B cell (primary cell): ENCODE measurements at regions not wholly inside any gene's neighbourhood (a gene's known extent, or its start where the extent isn't known, plus 50 kb on each side); places are given as distances from the start of the nearest gene placed in this dataset.

Source experiments
- ATAC-seq: fragments of 200-7000 bp; cut with Tn5 transposase; one replicate; pipeline ENCODE4 v1.10.0; 2021; ENCODE audit warnings: low read depth, mild to moderate bottlenecking, moderate number of reproducible peaks, moderate library complexity
- CTCF ChIA-PET: fragments of 350-600 bp; sonication (Branson Sonifier 250); formaldehyde crosslinking; loops from one replicate; lab custom pipeline; 2021; ENCODE audit warnings: antibody characterized with exemption, inconsistent platforms; lab: Charles Lee
- POLR2A ChIA-PET: fragments of 350-600 bp; sonication (Branson Sonifier 250); formaldehyde crosslinking; loops from one replicate; lab custom pipeline; 2021; ENCODE audit warnings: antibody characterized with exemption; lab: Charles Lee
- DNase-seq: peaks from one replicate; pipeline ENCODE4 v3.0.0; 2013
- H2AFZ ChIP-seq: 2 replicates; pipeline ENCODE4 v1.6.1; 2012; ENCODE audit warnings: mild to moderate bottlenecking, low read depth, low read length; ENCODE audit not compliant: insufficient read depth, poor library complexity, severe bottlenecking
- H3K27ac ChIP-seq, 2 donors: 1 replicate in 1 of 2; 2 replicates in 1 of 2; pipeline ENCODE4 v1.5.1; 2012 to 2013; ENCODE audit warnings: low read length in 2 of 2, mild to moderate bottlenecking in 2 of 2, moderate library complexity in 1 of 2
- H3K27me3 ChIP-seq, 4 experiments: fragments of 200-600 bp in 1 of 4; sonication (generic) in 1 of 4; replicated peaks in 1 of 4; 1 replicate in 2 of 4; 2 replicates in 2 of 4; pipeline versions ENCODE4 v1.6.1 to v1.7.0; 2013 to 2016; ENCODE audit warnings: low read length in 3 of 4, mild to moderate bottlenecking in 2 of 4, mixed read lengths in 1 of 4, moderate library complexity in 1 of 4; ENCODE audit not compliant: insufficient read depth in 4 of 4, control insufficient read depth in 3 of 4; ENCODE audit errors: control extremely low read depth in 1 of 4
- H3K36me3 ChIP-seq, 2 experiments: replicated peaks in 1 of 2; 1 replicate in 1 of 2; 2 replicates in 1 of 2; pipeline versions ENCODE4 v1.6.1 to v1.7.1; 2013; ENCODE audit warnings: low read length in 1 of 2; ENCODE audit not compliant: insufficient read depth in 2 of 2, control insufficient read depth in 1 of 2; ENCODE audit errors: control extremely low read depth in 1 of 2, extremely low read depth in 1 of 2
- H3K4me1 ChIP-seq, 2 donors: fragments of 200-600 bp in 1 of 2; sonication (generic) in 1 of 2; 1 replicate in 1 of 2; 2 replicates in 1 of 2; pipeline versions ENCODE4 v1.5.1 to v1.6.1; 2013 to 2017; ENCODE audit warnings: low read length in 2 of 2; ENCODE audit not compliant: control insufficient read depth in 2 of 2, insufficient read depth in 2 of 2
- H3K4me2 ChIP-seq: replicated peaks from 2 replicates; pipeline ENCODE3; 2012; ENCODE audit warnings: mild to moderate bottlenecking, low read depth, low read length; ENCODE audit not compliant: poor library complexity, severe bottlenecking
- H3K4me3 ChIP-seq, 5 experiments: fragments of 200-600 bp in 1 of 5; sonication (generic) in 1 of 5; 1 replicate in 3 of 5; 2 replicates in 2 of 5; pipeline versions ENCODE4 v1.5.1 to v1.7.0; 2011 to 2016; ENCODE audit warnings: low read length in 4 of 5, mild to moderate bottlenecking in 4 of 5, low read depth in 2 of 5, control low read depth in 1 of 5, moderate library complexity in 1 of 5; ENCODE audit not compliant: insufficient read depth in 1 of 5; ENCODE audit errors: control extremely low read depth in 1 of 5, extremely low read depth in 1 of 5
- H3K79me2 ChIP-seq: fragments of 200-600 bp; sonication (generic); one replicate; pipeline ENCODE4 v1.6.0; 2016; ENCODE audit warnings: low read length; ENCODE audit not compliant: control insufficient read depth, insufficient read depth
- H3K9ac ChIP-seq: fragments of 200-600 bp; sonication (generic); 2 replicates; pipeline ENCODE4 v1.6.1; 2017; ENCODE audit warnings: mild to moderate bottlenecking, low read length, moderate library complexity
- H3K9me3 ChIP-seq, 3 donors: one replicate each; pipeline versions ENCODE4 v1.6.1 to v1.7.1; 2013; ENCODE audit warnings: low read length in 2 of 3; ENCODE audit not compliant: control insufficient read depth in 2 of 3, insufficient read depth in 1 of 3; ENCODE audit errors: control extremely low read depth in 1 of 3
- H4K20me1 ChIP-seq: 2 replicates; pipeline ENCODE4 v1.6.0; 2012; ENCODE audit warnings: mild to moderate bottlenecking, low read length; ENCODE audit not compliant: insufficient read depth, control insufficient read depth, poor library complexity, severe bottlenecking
- H3K27ac Mint-ChIP-seq: one replicate; pipeline ENCODE4 v1.8.0; 2021; ENCODE audit warnings: mixed read lengths
- H3K27me3 Mint-ChIP-seq: one replicate; pipeline ENCODE4 v1.8.0; 2021; ENCODE audit warnings: mixed read lengths
- H3K4me1 Mint-ChIP-seq: one replicate; pipeline ENCODE4 v1.8.0; 2021; ENCODE audit warnings: mixed read lengths
- H3K4me3 Mint-ChIP-seq: one replicate; pipeline ENCODE4 v1.8.0; 2021; ENCODE audit warnings: mixed read lengths
- H3K9me3 Mint-ChIP-seq: one replicate; pipeline ENCODE4 v1.8.0; 2022; ENCODE audit warnings: mixed read lengths; ENCODE audit not compliant: insufficient read depth
- CTCF ChIP-seq: fragments of 200-600 bp; IDR thresholded peaks from one replicate; pipeline ENCODE4 v1.8.0; 2022; ENCODE audit warnings: antibody characterized with exemption, mild to moderate bottlenecking
- EZH2 ChIP-seq: IDR thresholded peaks from 2 replicates; pipeline ENCODE4 v1.6.1; 2012; ENCODE audit warnings: borderline replicate concordance, low read depth, mild to moderate bottlenecking, moderate library complexity, low read length; ENCODE audit not compliant: insufficient read depth, poor library complexity, severe bottlenecking
- WGBS: methylation state at CpG from one replicate; pipeline ENCODE4 v1.1.5; 2013; ENCODE audit warnings: missing lambda C conversion rate; ENCODE audit not compliant: insufficient coverage; 5-methylcytosine and 5-hydroxymethylcytosine counted together
- intact Hi-C: fragments of 100-400 bp; cut with micrococcal nuclease; formaldehyde crosslinking; loops from one replicate; pipeline ENCODE4 v1.10.0; 2022

- no peaks in the 10 kb centered on the region for H3K4me1 Mint-ChIP-seq
- Histone ChIP-seq H3K27me3 (no peaks in the 10 kb centered on the region), H4K20me1 (no peaks in the 10 kb centered on the region), H3K9ac (no peak overlapping the region), H3K79me2 (no peaks in the 10 kb centered on the region), H2AFZ (no peak overlapping the region), H3K4me2 (no peak overlapping the region), H3K27ac (no peak overlapping the region), H3K4me1 (no peaks in the 10 kb centered on the region), H3K36me3 (no peaks in the 10 kb centered on the region), H3K4me3 (no peak overlapping the region), H3K9me3 (no peaks in the 10 kb centered on the region)
- DNase-seq (no peak), ATAC-seq (no peak)
- intact Hi-C loops = no loop called here
- no peak overlapping the region for H3K4me3 Mint-ChIP-seq
- no CpG with 5 or more reads among the region's 1 CpG for WGBS
- H3K9me3 Mint-ChIP-seq = no peaks in the 10 kb centered on the region
- no peak for TF ChIP-seq EZH2
- no peak for TF ChIP-seq CTCF
- ChIA-PET CTCF (no interaction called here), POLR2A (no interaction called here)
- H3K27ac Mint-ChIP-seq = no peak overlapping the region
- H3K27me3 Mint-ChIP-seq = peaks cover 5% of the 10 kb centered on the region
These were observed 110.5 kb upstream of the SEC61G start for GRCh38 chr7:54869523-54869922.

DNA sequence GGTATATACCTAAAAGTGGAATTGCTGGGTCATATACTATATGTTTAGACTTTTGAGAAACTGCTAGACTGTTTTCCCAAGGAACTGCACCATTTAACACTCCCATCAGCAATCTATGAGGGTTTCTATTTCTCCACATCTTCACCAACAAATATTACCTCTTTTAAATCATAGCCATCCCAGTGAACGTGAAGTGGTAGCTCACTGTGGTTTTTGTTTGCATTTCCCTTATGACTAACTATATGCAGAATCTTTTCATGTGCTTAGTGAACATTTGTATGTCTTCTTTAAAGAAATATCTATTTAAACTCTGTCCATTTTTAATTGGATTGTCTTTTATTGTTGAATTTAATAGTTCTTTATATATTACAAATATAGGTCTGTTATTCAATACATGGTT, 115.8 kb upstream of the SEC61G start:
- no peak for ATAC-seq

More for the DNA sequence above, 115.8 kb upstream of the SEC61G start:
- no peaks in the 10 kb centered on the region for H3K9me3 ChIP-seq
- no peaks in the 10 kb centered on the region for H3K36me3 ChIP-seq
- ChIA-PET CTCF (no interaction called here), POLR2A (no interaction called here)
- intact Hi-C loops = no loop called here
- no peak for TF ChIP-seq EZH2
- TF ChIP-seq CTCF = no peak
- no peak overlapping the region for H2AFZ ChIP-seq
- no peak overlapping the region for H3K9ac ChIP-seq
- no peak for DNase-seq
- no CpG with 5 or more reads among the region's 1 CpG for WGBS
- no peaks in the 10 kb centered on the region for H4K20me1 ChIP-seq
- no peak overlapping the region for H3K4me2 ChIP-seq
- H3K27ac Mint-ChIP-seq = no peak overlapping the region
- H3K27me3 Mint-ChIP-seq = peaks cover 5% of the 10 kb centered on the region
- H3K4me1 Mint-ChIP-seq = no peaks in the 10 kb centered on the region
- no peak overlapping the region for H3K4me3 Mint-ChIP-seq
- H3K4me1 ChIP-seq = no peaks in the 10 kb centered on the region
- H3K27me3 ChIP-seq = no peaks in the 10 kb centered on the region
- no peak overlapping the region for H3K4me3 ChIP-seq
- no peaks in the 10 kb centered on the region for H3K9me3 Mint-ChIP-seq
- H3K79me2 ChIP-seq = no peaks in the 10 kb centered on the region
- H3K27ac ChIP-seq = no peak overlapping the region
